ENCODE measurements at regions not wholly inside any gene's neighbourhood (a gene's known extent, or its start where the extent isn't known, plus 50 kb on each side); places are given as distances from the start of the nearest gene placed in this dataset.
"Not testable (repeated sequence)": the region's sequence is repeated elsewhere in the genome, so short reads cannot be mapped to it uniquely, and the experiment has no call there.

- not testable (repeated sequence) for TF ChIP-seq CTCF, EZH2, EZH2phosphoT487 (IDR thresholded peaks at IDR 0.05)
Measured at GRCh38 chr9:41772541-41772940, 356.7 kb downstream of the CNTNAP3B start.

Data from neural progenitor cell (in vitro differentiated cells).